ENCODE measurements at regions not wholly inside any gene's neighbourhood (a gene's known extent, or its start where the extent isn't known, plus 50 kb on each side); places are given as distances from the start of the nearest gene placed in this dataset.

- no peak for DNase-seq
These were observed 628.1 kb downstream of the PLPP3 start for GRCh38 chr1:55951291-55951690.

GRCh38 chr1:55947446-55947845 lies 631.9 kb downstream of the PLPP3 start:
- DNase-seq, result no peak

GRCh38 chr1:55943721-55944435 lies 635.5 kb downstream of the PLPP3 start:
- no peak for DNase-seq

- no peak for DNase-seq
These were observed 636.4 kb downstream of the PLPP3 start for GRCh38 chr1:55943012-55943411.

GRCh38 chr1:55939866-55940265 lies 639.5 kb downstream of the PLPP3 start:
- no peak for DNase-seq

GRCh38 chr1:55938861-55939260 lies 640.5 kb downstream of the PLPP3 start:
- DNase-seq, result no peak

GRCh38 chr1:55938376-55938850 lies 641.0 kb downstream of the PLPP3 start:
- no peak for DNase-seq

GRCh38 chr1:55937840-55938375 lies 641.5 kb downstream of the PLPP3 start:
- DNase-seq, result no peak

- DNase-seq, result no peak
These were observed 644.1 kb downstream of the PLPP3 start for GRCh38 chr1:55935236-55935635.

GRCh38 chr1:55932402-55932801 lies 647.0 kb downstream of the PLPP3 start:
- DNase-seq, result no peak

GRCh38 chr1:55931081-55931940 lies 648.1 kb downstream of the PLPP3 start:
- DNase-seq, result no peak

GRCh38 chr1:55929652-55930051 lies 649.7 kb downstream of the PLPP3 start:
- no peak for DNase-seq

GRCh38 chr1:55928576-55928975 lies 650.8 kb downstream of the PLPP3 start:
- DNase-seq, result no peak

GRCh38 chr1:55927702-55928290 lies 651.6 kb downstream of the PLPP3 start:
- DNase-seq, result no peak

- DNase-seq, result no peak
These were observed 652.4 kb downstream of the PLPP3 start for GRCh38 chr1:55926906-55927471.

GRCh38 chr1:55916907-55917306 lies 662.5 kb downstream of the PLPP3 start:
- no peak for DNase-seq

GRCh38 chr1:55916481-55916880 lies 662.9 kb downstream of the PLPP3 start:
- no peak for DNase-seq

GRCh38 chr1:55913565-55913964 lies 665.8 kb downstream of the PLPP3 start:
- DNase-seq, result no peak

- no peak for DNase-seq
These were observed 666.9 kb downstream of the PLPP3 start for GRCh38 chr1:55912438-55912837.

- no peak for DNase-seq
These were observed 674.8 kb downstream of the PLPP3 start for GRCh38 chr1:55904541-55904940.

- no peak for DNase-seq
These were observed 681.2 kb downstream of the PLPP3 start for GRCh38 chr1:55898181-55898580.

- DNase-seq, result no peak
These were observed 681.0 kb upstream of the USP24 start for GRCh38 chr1:55896210-55896609.

- DNase-seq, result no peak
These were observed 679.4 kb upstream of the USP24 start for GRCh38 chr1:55894521-55894920.

All from GDM1 (cell line).